Left lung (tissue), 4 donors: ENCODE measurements at regions not wholly inside any gene's neighbourhood (a gene's known extent, or its start where the extent isn't known, plus 50 kb on each side); places are given as distances from the start of the nearest gene placed in this dataset.

Experiments
- ATAC-seq: fragments of 200-7000 bp; cut with Tn5 transposase; one replicate; pipeline ENCODE4 v1.9.1; 2020; ENCODE audit warnings: moderate library complexity
- DNase-seq, 4 donors: peaks; one replicate each; pipeline ENCODE4 v3.0.0-alpha.2; 2013 to 2020
- H3K27ac ChIP-seq, 2 donors: fragments of 200-600 bp; sonication (generic) in 1 of 2; one replicate each; pipeline versions ENCODE4 v1.5.0 to v1.8.0; 2020 to 2021
- H3K27me3 ChIP-seq, 2 donors: fragments of 200-600 bp; sonication (generic) in 1 of 2; one replicate each; pipeline versions ENCODE4 v1.5.0 to v1.8.0; 2020 to 2021
- H3K36me3 ChIP-seq, 2 donors: fragments of 200-600 bp; sonication (generic) in 1 of 2; one replicate each; pipeline versions ENCODE4 v1.5.0 to v1.8.0; 2020 to 2021
- H3K4me1 ChIP-seq, 2 donors: fragments of 200-600 bp; one replicate each; pipeline ENCODE4 v1.8.0; 2021
- H3K4me3 ChIP-seq, 2 donors: fragments of 200-600 bp; sonication (generic) in 1 of 2; one replicate each; pipeline versions ENCODE4 v1.5.0 to v1.8.0; 2020 to 2021; ENCODE audit warnings: mild to moderate bottlenecking in 1 of 2
- H3K9me3 ChIP-seq, 2 donors: fragments of 200-600 bp; sonication (generic) in 1 of 2; one replicate each; pipeline versions ENCODE4 v1.5.0 to v1.8.0; 2020 to 2021
- CTCF ChIP-seq, 2 donors: fragments of 200-600 bp; sonication (generic) in 1 of 2; IDR thresholded peaks; one replicate each; pipeline versions ENCODE4 v1.5.0 to v1.8.0; 2021; ENCODE audit warnings: antibody characterized with exemption in 2 of 2
- intact Hi-C, 2 donors: fragments of 100-400 bp; cut with DNase I; formaldehyde crosslinking; loops; one replicate each; pipeline versions ENCODE4 v1.11.2 to v1.14.2; 2022
- donor health status: DM: no; HTN: yes; CAD: no.
- donor health status: DM: no; HTN: no; CAD: no.

- Histone ChIP-seq H3K4me1 (no peaks in the 10 kb centered on the region), H3K36me3 (no peaks in the 10 kb centered on the region), H3K4me3 (no peak overlapping the region), H3K27ac (no peak overlapping the region), H3K9me3 (no peaks in the 10 kb centered on the region), H3K27me3 (no peaks in the 10 kb centered on the region)
- DNase-seq (no peak), ATAC-seq (no peak)
- TF ChIP-seq CTCF (IDR thresholded peaks at IDR 0.05): no peak
- intact Hi-C loops: no loop called here
These were observed 53.4 kb upstream of the NAV3 start for GRCh38 chr12:77777274-77777673.

- Histone ChIP-seq H3K36me3 (no peaks in the 10 kb centered on the region), H3K9me3 (peaks cover 0 to 3% of the 10 kb centered on the region in 2 donors), H3K4me1 (no peaks in the 10 kb centered on the region), H3K4me3 (no peak overlapping the region), H3K27ac (no peak overlapping the region), H3K27me3 (no peaks in the 10 kb centered on the region)
- intact Hi-C loops: no loop called here
- DNase-seq: no peak
- no peak for ATAC-seq
- no peak for TF ChIP-seq CTCF (IDR thresholded peaks at IDR 0.05)
These were observed 55.9 kb upstream of the NAV3 start for GRCh38 chr12:77774761-77775160.

- Histone ChIP-seq H3K27me3 (no peaks in the 10 kb centered on the region), H3K36me3 (no peaks in the 10 kb centered on the region), H3K4me1 (no peaks in the 10 kb centered on the region), H3K9me3 (peaks cover 0 to 15% of the 10 kb centered on the region in 2 donors), H3K4me3 (no peak overlapping the region), H3K27ac (no peak overlapping the region)
- no peak for TF ChIP-seq CTCF (IDR thresholded peaks at IDR 0.05)
- DNase-seq (no peak), ATAC-seq (no peak)
- intact Hi-C loops: no loop called here
These were observed 57.9 kb upstream of the NAV3 start for GRCh38 chr12:77772676-77773298.

DNA sequence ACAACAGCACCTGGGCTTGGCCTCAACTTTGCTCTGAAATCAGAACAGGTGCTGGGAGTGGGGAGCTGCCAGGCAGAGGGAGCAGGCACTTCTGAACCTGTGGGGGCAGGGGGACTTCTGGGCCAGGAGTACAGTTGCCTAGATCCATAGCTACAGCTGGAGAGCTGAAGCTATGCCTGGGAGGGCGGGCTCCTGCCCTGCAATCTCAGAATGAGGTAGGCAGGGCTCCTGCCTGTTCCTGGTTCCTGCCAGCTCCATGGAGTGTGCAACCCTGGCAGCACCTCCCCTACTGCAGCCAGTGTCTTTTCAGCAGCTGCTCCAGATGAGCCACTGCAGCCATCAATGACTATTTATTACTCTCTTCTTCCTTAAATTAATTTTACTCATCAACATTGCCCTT is 62.1 kb upstream of the NAV3 start:
- no peaks in the 10 kb centered on the region for H3K27me3 ChIP-seq
- ATAC-seq: no peak
- no peaks in the 10 kb centered on the region for H3K36me3 ChIP-seq
- no peak overlapping the region for H3K4me3 ChIP-seq
- peak in 1 of 4 donors; percentile 50 for DNase-seq
- peaks cover 0 to 26% of the 10 kb centered on the region in 2 donors for H3K9me3 ChIP-seq
- no peak overlapping the region for H3K27ac ChIP-seq
- no peaks in the 10 kb centered on the region for H3K4me1 ChIP-seq
- intact Hi-C loops: no loop called here
- no peak for TF ChIP-seq CTCF (IDR thresholded peaks at IDR 0.05)

- Histone ChIP-seq H3K36me3 (no peaks in the 10 kb centered on the region), H3K27me3 (no peaks in the 10 kb centered on the region), H3K4me1 (no peaks in the 10 kb centered on the region), H3K9me3 (peaks cover 0 to 26% of the 10 kb centered on the region in 2 donors), H3K4me3 (no peak overlapping the region), H3K27ac (no peak overlapping the region)
- TF ChIP-seq CTCF (IDR thresholded peaks at IDR 0.05): no peak
- no peak for ATAC-seq
- intact Hi-C loops: no loop called here
- no peak for DNase-seq
These were observed 62.8 kb upstream of the NAV3 start for GRCh38 chr12:77767756-77768343.
